HG02763 (cell line): ENCODE measurements at regions not wholly inside any gene's neighbourhood (a gene's known extent, or its start where the extent isn't known, plus 50 kb on each side); places are given as distances from the start of the nearest gene placed in this dataset.
"Not testable (repeated sequence)": the region's sequence is repeated elsewhere in the genome, so short reads cannot be mapped to it uniquely, and the experiment has no call there.

Experiments used
- ATAC-seq: cut with Tn5 transposase; IDR thresholded peaks from one replicate; pipeline ENCODE4 v1.9.1; 2021; ENCODE audit warnings: mild to moderate bottlenecking, moderate library complexity; ENCODE audit not compliant: unreplicated experiment

- no peak for ATAC-seq
These were observed 251.6 kb downstream of the RPLP1 start for GRCh38 chr15:69704229-69704628.

DNA sequence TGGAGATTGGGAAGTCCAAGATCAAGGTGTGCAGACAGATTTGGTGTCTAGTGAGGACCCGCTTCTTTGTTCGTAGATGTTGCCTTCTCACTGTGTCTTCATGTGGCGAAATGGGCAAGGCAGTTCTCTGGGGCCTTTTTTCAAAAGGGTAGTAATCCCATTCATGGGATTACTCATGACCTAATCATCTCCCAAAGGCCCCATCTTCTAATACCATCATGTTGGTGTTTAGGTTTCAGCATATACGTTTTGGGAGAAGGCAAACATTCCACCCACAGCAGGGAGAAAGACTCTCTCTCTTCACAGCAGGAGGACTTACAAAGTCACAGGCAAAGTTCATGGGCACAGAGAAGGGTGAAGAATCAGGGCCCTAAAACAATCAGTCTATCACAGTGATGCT, 252.1 kb downstream of the RPLP1 start:
- ATAC-seq, result no peak

- ATAC-seq, result no peak
These were observed 253.9 kb downstream of the RPLP1 start for GRCh38 chr15:69706353-69707097.

DNA sequence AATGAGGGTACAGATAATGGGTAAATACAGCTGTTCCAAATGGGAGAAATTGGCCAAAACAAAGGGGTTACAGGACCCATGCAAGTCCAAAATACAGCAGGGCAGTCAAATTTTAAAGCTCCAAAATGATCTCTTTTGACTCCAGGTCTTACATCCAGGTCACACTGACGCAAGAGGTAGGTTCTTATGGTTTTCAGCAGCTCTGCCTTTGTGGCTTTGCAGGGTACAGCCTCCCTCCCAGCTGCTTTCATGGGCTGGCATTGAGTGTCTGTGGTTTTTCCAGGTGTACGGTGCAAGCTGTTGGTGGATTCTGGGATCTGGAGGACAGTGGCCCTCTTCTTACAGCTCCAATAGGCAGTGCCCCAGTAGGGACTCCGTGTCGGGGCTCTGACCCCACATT, 254.6 kb downstream of the RPLP1 start:
- not testable (repeated sequence) for ATAC-seq

DNA sequence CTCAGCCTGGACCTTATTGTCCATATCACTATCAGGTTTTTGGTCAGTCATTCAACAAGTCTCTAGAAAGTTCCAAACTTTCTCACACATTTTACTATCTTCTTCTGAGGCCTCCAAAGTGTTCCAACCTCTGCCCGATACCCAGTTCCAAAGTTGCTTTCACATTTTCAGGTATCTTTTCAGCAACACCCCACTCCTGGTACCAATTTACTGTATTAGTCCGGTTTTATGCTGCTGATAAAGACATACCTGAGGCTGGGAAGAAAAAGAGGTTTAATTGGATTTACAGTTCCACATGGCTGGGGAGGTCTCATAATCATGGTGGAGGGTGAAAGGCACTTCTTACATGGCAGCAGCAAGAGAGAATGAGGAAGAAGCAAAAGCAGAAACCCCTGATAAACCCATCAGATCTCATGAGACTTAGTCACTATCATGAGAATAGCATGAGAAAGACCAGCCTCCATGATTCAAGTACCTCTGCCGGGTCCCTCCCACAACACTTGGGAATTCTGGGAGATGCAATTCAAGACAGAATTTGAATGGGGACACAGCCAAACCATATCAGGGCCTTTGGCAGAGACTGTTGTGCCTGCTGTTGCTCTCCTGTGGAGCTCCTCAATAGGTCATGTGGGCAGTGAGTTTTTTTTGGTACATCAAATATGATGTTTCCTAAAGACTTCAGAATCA, 256.0 kb downstream of the RPLP1 start:
- not testable (repeated sequence) for ATAC-seq

- no peak for ATAC-seq
These were observed 260.4 kb downstream of the RPLP1 start for GRCh38 chr15:69712991-69713390.

DNA sequence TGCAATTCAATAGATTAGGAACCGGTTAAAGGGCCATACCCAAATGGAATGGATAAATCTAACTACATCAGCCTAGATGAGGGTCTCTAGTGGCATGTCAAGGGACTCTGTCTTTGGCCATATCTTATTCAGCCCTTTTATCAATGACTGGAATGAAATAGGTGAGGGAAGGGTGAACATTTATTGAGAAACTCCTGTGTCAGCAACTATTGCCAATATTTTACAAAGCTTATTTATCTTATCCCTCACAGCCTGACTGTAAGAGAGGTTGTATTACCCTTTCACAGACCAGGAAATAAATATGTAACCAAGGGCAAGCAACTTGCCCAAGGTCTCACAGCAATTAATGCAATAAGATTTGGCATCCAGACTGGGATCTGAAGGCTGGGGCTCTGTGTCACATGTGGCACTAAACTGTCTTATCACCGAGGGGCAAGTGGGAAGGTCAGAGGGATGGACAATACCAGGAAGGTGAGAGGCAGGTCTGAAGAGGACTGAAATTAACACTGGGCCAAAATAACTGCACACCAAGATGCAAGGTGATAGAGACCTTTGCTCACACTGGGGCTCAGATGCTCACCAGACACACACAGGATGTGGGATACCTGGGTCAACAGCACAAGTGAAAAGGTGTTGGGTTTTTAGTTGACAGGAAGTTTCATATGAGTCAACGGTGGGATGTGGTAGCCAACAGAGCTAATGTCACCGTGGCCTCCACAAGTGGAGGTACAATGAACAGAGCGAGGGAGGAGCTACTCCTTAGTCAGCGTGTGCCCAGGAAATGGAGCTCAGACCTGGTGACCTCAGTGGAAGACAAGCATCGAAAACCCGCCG, 261.3 kb downstream of the RPLP1 start:
- peak; percentile 91 for ATAC-seq

- ATAC-seq, result no peak
These were observed 262.6 kb downstream of the RPLP1 start for GRCh38 chr15:69715210-69715609.

DNA sequence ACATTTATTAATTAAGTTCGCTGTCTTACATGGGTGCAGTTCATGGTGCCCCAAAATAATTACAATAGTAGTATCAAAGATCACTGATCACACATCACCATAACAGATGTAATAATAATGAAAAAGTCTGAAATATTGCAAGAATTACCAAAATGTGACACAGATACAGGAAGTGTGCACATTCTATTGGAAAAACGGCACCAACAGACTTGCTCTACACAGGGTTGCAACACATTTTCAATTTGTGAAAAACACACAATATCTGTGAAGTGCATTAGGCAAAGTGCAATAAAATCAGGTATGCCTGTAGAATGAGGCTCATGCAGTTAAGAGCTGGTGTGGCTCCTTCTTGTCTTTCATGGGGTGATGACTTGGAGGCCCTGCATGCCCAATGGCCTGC, 265.8 kb downstream of the RPLP1 start:
- no peak for ATAC-seq

GRCh38 chr15:69718916-69719315, 266.3 kb downstream of the RPLP1 start:
- no peak for ATAC-seq

GRCh38 chr15:69719527-69720240, 267.1 kb downstream of the RPLP1 start:
- ATAC-seq, result no peak

DNA sequence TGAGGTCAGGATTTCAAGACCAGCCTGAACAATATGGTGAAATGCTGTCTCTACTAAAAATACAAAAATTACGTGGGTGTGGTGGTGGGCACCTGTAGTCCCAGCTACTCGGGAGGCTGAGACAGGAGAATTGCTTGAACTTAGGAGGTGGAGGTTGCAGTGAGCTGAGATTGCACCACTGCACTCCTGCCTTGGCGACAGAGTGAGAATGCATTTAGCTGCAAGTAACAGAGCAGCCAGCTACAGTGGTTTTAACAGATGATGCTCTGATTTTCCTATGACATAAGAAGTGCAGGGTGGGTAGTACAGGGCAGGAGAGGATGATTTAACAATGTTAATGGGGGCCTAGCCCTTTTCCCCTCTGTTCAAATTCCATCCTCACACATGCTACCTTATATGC, 267.9 kb downstream of the RPLP1 start:
- no peak for ATAC-seq

- ATAC-seq, result no peak
These were observed 270.3 kb downstream of the RPLP1 start for GRCh38 chr15:69722924-69723323.

GRCh38 chr15:69723404-69724096, 270.9 kb downstream of the RPLP1 start:
- no peak for ATAC-seq

DNA sequence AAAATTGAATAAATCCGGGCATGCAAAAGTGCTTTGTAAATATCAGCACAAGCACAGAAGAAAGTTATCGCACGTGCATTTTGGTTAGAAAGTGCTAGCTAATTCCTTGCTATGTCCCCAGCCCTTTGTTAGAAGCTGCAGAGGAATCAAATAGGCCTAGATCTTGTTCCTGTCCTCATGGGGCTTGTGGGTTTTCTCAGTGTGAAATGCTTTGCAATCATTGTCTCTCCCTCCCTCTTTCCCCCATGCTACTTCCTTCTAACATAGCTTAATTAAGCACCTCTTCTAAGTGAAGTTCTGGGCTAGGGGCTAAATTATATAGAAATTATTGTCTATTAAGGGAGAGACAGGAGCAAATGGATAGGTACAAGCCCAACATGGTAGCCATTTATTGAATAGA, 271.7 kb downstream of the RPLP1 start:
- no peak for ATAC-seq

DNA sequence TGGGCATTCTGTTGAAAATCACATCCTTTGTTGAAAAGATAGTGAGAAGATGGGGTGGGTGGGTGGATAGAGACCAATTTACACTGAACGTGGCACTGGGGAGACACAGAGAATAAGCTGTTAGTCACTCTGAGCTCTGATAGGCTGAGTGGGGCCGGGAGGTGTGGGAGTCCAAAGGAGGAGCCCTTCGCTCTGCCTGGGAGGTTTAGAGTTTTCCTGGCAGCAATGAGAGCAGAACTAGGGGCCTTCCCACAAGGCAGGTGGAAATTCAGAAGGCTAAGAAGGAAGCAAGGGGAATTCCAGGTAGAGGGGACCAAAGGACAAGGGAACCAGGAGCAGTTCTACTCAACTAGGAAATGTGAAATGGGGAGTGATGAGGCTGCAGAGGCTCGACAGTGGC, 272.7 kb downstream of the RPLP1 start:
- no peak for ATAC-seq

DNA sequence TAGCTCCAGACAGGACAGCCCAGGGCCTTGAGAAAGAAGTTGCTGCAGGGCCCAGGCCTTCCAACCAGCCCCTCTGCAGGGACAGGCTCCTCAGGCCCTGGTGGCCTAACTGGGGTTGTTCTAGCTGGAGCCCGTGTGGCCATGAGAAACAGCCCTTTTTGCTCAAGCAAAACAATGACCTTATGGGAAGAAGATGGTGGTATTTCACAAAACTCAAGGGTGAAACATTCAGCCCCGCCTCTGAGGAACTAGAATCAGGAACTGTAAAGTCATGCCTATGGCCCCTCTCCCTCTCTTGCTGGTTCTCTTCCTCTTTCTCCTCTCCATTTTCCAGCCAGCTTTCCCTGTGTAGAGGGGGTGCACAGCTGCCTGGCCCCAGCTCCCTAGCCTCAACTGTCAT, 273.3 kb downstream of the RPLP1 start:
- no peak for ATAC-seq

DNA sequence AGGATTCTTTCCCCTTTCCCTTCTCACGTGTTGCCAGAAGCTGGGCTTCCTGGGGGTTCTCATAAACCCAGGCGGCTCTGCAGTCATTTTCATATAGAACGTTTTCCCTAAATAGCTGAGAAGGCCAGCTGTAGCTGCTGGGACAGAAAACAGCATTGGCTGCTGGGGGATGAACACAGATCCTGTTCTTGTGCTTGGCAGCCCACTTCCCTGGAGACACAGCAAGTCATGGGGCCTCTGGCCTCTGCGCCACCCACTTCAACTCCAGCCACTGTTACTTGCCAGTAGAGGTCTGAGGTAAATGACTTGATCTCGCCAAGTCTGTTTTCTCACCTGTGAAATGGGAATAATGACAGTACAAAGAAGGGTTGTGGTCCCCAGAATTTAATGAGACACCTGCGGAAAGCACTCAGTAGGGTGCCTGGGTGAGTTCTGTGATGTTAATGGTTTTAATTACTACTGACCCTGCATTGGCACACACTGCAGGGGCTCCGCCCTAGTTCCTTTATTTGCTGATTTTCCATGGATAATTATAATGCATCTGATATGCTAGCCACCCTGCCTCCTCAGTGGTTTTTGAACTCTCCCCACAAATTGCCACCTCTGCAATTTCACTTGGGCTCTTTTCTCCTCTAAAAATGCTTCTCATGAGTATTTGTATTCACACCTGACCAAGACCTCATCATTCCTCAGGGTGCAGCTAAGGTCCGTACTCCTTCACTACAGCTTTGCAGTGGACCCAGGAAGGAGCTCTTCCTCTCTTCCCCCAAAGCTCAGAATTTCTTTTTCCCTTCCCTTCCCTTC, 274.7 kb downstream of the RPLP1 start:
- no peak for ATAC-seq

- ATAC-seq, result no peak
These were observed 276.6 kb downstream of the RPLP1 start for GRCh38 chr15:69729167-69729748.
